GM23338 (cell line): ENCODE measurements at regions not wholly inside any gene's neighbourhood (a gene's known extent, or its start where the extent isn't known, plus 50 kb on each side); places are given as distances from the start of the nearest gene placed in this dataset.

Source experiments
- ATAC-seq: fragments of 200-7000 bp; cut with Tn5 transposase; 3 replicates; pipeline ENCODE4 v1.9.1; 2020
- DNase-seq: peaks from one replicate; pipeline ENCODE4 v3.0.0-alpha.2; 2015; ENCODE audit warnings: low spot score
- H2AFZ ChIP-seq: fragments of 200-600 bp; sonication (generic); 2 replicates; pipeline ENCODE4 v1.8.0; 2016; ENCODE audit warnings: antibody characterized with exemption, mild to moderate bottlenecking, moderate library complexity
- H3F3A ChIP-seq: fragments of 200-600 bp; sonication (generic); replicated peaks from 2 replicates; pipeline ENCODE4 v1.8.0; 2017; ENCODE audit warnings: antibody characterized with exemption, mixed run types, low read depth
- H3K27ac ChIP-seq: fragments of 200-600 bp; sonication (generic); 2 replicates; pipeline ENCODE4 v1.6.1; 2016; ENCODE audit warnings: low read depth
- H3K27me3 ChIP-seq: fragments of 200-600 bp; sonication (generic); 2 replicates; pipeline ENCODE4 v1.8.0; 2016; ENCODE audit warnings: mild to moderate bottlenecking, mixed run types, moderate library complexity; ENCODE audit not compliant: insufficient read depth
- H3K36me3 ChIP-seq: fragments of 200-600 bp; sonication (generic); 2 replicates; pipeline ENCODE4 v1.8.0; 2016; ENCODE audit warnings: mild to moderate bottlenecking; ENCODE audit not compliant: insufficient read depth
- H3K4me1 ChIP-seq: fragments of 200-600 bp; sonication (generic); 2 replicates; pipeline ENCODE4 v1.8.0; 2016; ENCODE audit warnings: mild to moderate bottlenecking, moderate library complexity; ENCODE audit not compliant: insufficient read depth
- H3K4me2 ChIP-seq: fragments of 200-600 bp; sonication (generic); 2 replicates; pipeline ENCODE4 v1.7.1; 2017; ENCODE audit warnings: mixed run types
- H3K4me3 ChIP-seq: fragments of 200-600 bp; sonication (generic); 2 replicates; pipeline ENCODE4 v1.6.1; 2016; ENCODE audit warnings: mixed run types
- H3K79me2 ChIP-seq: fragments of 200-600 bp; sonication (generic); replicated peaks from 2 replicates; pipeline ENCODE4 v1.8.0; 2017; ENCODE audit warnings: mild to moderate bottlenecking; ENCODE audit not compliant: insufficient read depth
- H3K9me2 ChIP-seq: fragments of 200-600 bp; sonication (generic); 2 replicates; pipeline ENCODE4 v1.8.0; 2017; ENCODE audit not compliant: insufficient read depth
- H4K20me1 ChIP-seq: fragments of 200-600 bp; sonication (generic); replicated peaks from 2 replicates; pipeline ENCODE4 v1.8.0; 2017; ENCODE audit warnings: mild to moderate bottlenecking; ENCODE audit not compliant: insufficient read depth
- H3K27ac Mint-ChIP-seq: 2 replicates; pipeline ENCODE4 v1.8.0; 2020; ENCODE audit warnings: inconsistent platforms, mild to moderate bottlenecking, moderate library complexity, mixed read lengths
- H3K27me3 Mint-ChIP-seq: 3 replicates; pipeline ENCODE4 v1.8.0; 2022; ENCODE audit warnings: low read depth, mild to moderate bottlenecking, moderate library complexity, mixed read lengths, inconsistent platforms; ENCODE audit not compliant: insufficient read depth, poor library complexity
- H3K36me3 Mint-ChIP-seq: 3 replicates; pipeline ENCODE4 v1.8.0; 2021; ENCODE audit warnings: low read depth, mild to moderate bottlenecking, inconsistent platforms, moderate library complexity, mixed read lengths
- H3K4me1 Mint-ChIP-seq: 3 replicates; pipeline ENCODE4 v1.8.0; 2020; ENCODE audit warnings: mild to moderate bottlenecking, inconsistent platforms, mixed read lengths
- H3K4me3 Mint-ChIP-seq: 3 replicates; pipeline ENCODE4 v1.8.0; 2021; ENCODE audit warnings: moderate library complexity, mild to moderate bottlenecking, inconsistent platforms, mixed read lengths
- H3K9me3 Mint-ChIP-seq: 3 replicates; pipeline ENCODE4 v1.8.0; 2020; ENCODE audit warnings: moderate library complexity, mild to moderate bottlenecking, inconsistent platforms, mixed read lengths
- CREB1 ChIP-seq: fragments of 250-450 bp; sonication (Bioruptor Pico); IDR thresholded peaks from 2 replicates; pipeline ENCODE4 v1.5.0; 2020; ENCODE audit warnings: low read depth, mild to moderate bottlenecking, moderate library complexity
- EZH2phosphoT487 ChIP-seq: fragments of 200-600 bp; sonication (generic); IDR thresholded peaks from one replicate; pipeline ENCODE4 v1.8.1; 2018; ENCODE audit warnings: antibody characterized with exemption; ENCODE audit not compliant: unreplicated experiment
- NANOG ChIP-seq: IDR thresholded peaks from 2 replicates; pipeline ENCODE4 v1.6.1; 2016; ENCODE audit warnings: antibody characterized with exemption, borderline replicate concordance
- POLR2AphosphoS5 ChIP-seq: IDR thresholded peaks from 2 replicates; pipeline ENCODE4 v1.6.1; 2016; ENCODE audit warnings: antibody characterized with exemption, low read depth
- REST ChIP-seq: IDR thresholded peaks from one replicate; pipeline ENCODE4 v1.6.1; 2018; ENCODE audit warnings: antibody characterized with exemption; ENCODE audit not compliant: unreplicated experiment
- STAT1 ChIP-seq: IDR thresholded peaks from one replicate; pipeline ENCODE4 v1.6.1; 2016; ENCODE audit warnings: antibody characterized with exemption; ENCODE audit not compliant: unreplicated experiment
- TF ChIP-seq, protein P1 (sequence below): IDR thresholded peaks from 2 replicates; pipeline ENCODE4 v1.6.1; 2016; ENCODE audit warnings: antibody characterized with exemption

DNA sequence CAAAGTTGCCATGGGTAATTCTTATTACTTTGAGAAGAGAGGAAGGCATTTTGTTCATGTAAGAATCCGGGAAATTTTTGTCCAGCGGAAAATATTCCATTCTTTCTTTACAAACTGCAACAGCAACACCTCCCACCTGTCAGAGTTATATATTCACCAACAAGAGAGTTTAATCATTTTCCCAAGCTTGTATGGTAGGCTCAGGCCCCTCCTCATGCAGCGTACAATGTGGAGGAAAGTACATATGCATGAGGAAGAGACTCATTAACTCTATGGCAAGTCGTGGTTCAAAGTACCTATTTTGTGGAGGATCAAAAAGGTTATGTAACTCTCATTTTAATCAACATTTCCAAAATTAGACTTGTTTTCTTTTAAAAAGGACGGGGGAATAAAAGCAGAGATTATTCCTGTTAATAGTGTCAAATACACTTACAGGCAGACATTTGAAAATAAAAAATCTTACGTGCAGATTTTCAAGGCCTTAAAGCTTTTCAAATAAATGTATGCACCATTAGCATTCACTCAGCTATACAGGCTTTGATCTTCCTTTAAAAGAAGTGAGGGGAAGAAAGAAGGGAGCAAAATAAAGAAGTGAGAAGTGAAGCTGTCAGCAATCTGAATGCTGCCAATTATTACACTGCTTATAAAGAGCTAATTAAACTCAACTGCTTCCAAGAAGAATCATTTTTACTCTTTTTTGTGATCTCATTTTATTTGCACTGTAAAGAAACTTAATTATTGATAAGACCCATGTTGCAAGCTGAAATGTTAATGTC lies 204.8 kb downstream of the FAT4 start:
- H2AFZ ChIP-seq: no peak overlapping the region
- no peaks in the 10 kb centered on the region for H3F3A ChIP-seq
- no peaks in the 10 kb centered on the region for H3K27me3 ChIP-seq
- H3K9me2 ChIP-seq: no peaks in the 10 kb centered on the region
- Mint-ChIP-seq H3K4me1 (peaks cover 17% of the 10 kb centered on the region; the same call in 2 of the 3 replicates), H3K27ac (no peak overlapping the region), H3K36me3 (no peaks in the 10 kb centered on the region), H3K27me3 (no peaks in the 10 kb centered on the region), H3K9me3 (no peaks in the 10 kb centered on the region), H3K4me3 (no peak overlapping the region)
- H4K20me1 ChIP-seq: no peaks in the 10 kb centered on the region
- TF ChIP-seq REST: no peak
- no peak for TF ChIP-seq NANOG
- H3K4me3 ChIP-seq: no peak overlapping the region
- no peak overlapping the region for H3K4me2 ChIP-seq
- H3K27ac ChIP-seq: no peak overlapping the region
- ATAC-seq (no peak), DNase-seq (no peak)
- H3K4me1 ChIP-seq: peaks cover 19% of the 10 kb centered on the region; the same call in 1 of the 2 replicates
- no peaks in the 10 kb centered on the region for H3K79me2 ChIP-seq
- H3K36me3 ChIP-seq: no peaks in the 10 kb centered on the region

DNA sequence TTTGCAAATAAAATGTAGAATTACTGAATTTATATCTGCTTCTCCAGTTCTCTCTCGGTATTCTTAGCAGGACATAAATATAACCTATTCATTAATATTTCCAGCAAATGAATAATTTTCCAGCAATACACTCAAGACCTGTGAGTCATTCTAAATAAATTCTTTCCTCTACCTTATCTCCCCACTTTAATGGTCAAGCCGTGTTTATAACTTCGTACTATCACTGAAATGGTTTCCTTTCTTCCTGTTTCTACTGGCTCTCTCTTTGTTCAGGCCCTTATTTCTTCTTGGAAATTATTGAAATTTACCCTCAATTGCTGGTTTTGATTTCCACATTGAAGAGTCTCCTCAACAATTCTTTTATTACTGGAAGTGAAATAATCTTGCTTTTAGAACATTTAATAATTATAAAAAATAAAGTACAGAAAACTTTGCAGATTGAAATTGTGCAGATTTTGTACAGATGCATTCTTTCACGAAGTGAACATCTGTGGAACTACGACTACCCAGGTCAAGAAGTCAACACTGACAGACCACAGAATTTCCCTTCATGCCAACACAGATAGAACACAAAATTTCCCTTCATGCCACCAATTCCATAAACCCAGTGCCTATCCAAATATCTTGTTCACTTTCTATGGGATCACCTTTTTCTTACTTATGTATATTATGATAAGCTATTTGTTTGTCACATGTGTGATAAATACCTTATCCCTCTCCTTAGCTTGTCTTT lies 205.7 kb downstream of the FAT4 start:
- Mint-ChIP-seq H3K4me1 (peaks cover 17% of the 10 kb centered on the region; the same call in 2 of the 3 replicates), H3K36me3 (no peaks in the 10 kb centered on the region), H3K9me3 (no peaks in the 10 kb centered on the region), H3K27ac (no peak overlapping the region), H3K27me3 (no peaks in the 10 kb centered on the region), H3K4me3 (no peak overlapping the region)
- Histone ChIP-seq H3K27ac (no peak overlapping the region), H2AFZ (no peak overlapping the region), H3K27me3 (no peaks in the 10 kb centered on the region), H3K9me2 (no peaks in the 10 kb centered on the region), H3K36me3 (no peaks in the 10 kb centered on the region), H3K79me2 (no peaks in the 10 kb centered on the region), H4K20me1 (no peaks in the 10 kb centered on the region), H3K4me1 (peaks cover 19% of the 10 kb centered on the region; the same call in 1 of the 2 replicates), H3F3A (no peaks in the 10 kb centered on the region), H3K4me3 (no peak overlapping the region), H3K4me2 (no peak overlapping the region)
- no peak for DNase-seq
- TF ChIP-seq POLR2AphosphoS5 (no peak), EZH2phosphoT487 (no peak), CREB1 (no peak), STAT1 (no peak), REST (no peak)
- TF ChIP-seq, protein P1, sequence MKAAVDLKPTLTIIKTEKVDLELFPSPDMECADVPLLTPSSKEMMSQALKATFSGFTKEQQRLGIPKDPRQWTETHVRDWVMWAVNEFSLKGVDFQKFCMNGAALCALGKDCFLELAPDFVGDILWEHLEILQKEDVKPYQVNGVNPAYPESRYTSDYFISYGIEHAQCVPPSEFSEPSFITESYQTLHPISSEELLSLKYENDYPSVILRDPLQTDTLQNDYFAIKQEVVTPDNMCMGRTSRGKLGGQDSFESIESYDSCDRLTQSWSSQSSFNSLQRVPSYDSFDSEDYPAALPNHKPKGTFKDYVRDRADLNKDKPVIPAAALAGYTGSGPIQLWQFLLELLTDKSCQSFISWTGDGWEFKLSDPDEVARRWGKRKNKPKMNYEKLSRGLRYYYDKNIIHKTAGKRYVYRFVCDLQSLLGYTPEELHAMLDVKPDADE: no peak
- no peak for ATAC-seq
